Stomach (tissue), 4 donors: ENCODE measurements at regions not wholly inside any gene's neighbourhood (a gene's known extent, or its start where the extent isn't known, plus 50 kb on each side); places are given as distances from the start of the nearest gene placed in this dataset.

Source experiments
- POLR2A ChIP-seq, 4 donors: fragments of 450-650 bp; IDR thresholded peaks; one replicate each; pipeline ENCODE4 v1.6.1; 2016; ENCODE audit warnings: antibody characterized with exemption in 4 of 4, control low read depth in 2 of 4, mild to moderate bottlenecking in 1 of 4, moderate library complexity in 1 of 4
- TF ChIP-seq, protein P1 (sequence below), 7 experiments: fragments of 450-650 bp in 4 of 7; fragments of 200-600 bp in 3 of 7; sonication (generic) in 3 of 7; IDR thresholded peaks; one replicate each; pipeline ENCODE4 v1.5.1; 2016 to 2019; ENCODE audit warnings: antibody characterized with exemption in 7 of 7, control low read depth in 2 of 7, mild to moderate bottlenecking in 1 of 7

DNA sequence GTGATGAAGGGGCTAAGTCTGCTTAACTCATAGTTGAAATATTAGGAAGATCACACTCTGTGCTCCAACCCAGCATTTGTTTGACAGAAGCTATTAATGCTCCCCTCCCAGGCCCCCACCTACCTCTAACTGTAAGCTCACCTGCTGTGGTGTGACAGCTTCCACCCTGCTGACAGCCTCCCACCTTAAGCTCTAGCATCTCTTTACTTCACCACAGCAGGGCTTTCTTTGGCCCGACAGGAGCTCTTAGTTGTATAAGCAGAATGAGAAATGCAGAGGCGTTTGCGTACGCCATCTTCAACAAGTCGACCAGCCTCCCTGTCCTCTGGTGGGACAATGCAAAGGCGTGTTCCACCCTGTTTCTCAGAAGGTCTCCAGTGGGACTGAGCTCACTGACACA, 80.1 kb upstream of the OSBPL8 start:
- TF ChIP-seq, protein P1, sequence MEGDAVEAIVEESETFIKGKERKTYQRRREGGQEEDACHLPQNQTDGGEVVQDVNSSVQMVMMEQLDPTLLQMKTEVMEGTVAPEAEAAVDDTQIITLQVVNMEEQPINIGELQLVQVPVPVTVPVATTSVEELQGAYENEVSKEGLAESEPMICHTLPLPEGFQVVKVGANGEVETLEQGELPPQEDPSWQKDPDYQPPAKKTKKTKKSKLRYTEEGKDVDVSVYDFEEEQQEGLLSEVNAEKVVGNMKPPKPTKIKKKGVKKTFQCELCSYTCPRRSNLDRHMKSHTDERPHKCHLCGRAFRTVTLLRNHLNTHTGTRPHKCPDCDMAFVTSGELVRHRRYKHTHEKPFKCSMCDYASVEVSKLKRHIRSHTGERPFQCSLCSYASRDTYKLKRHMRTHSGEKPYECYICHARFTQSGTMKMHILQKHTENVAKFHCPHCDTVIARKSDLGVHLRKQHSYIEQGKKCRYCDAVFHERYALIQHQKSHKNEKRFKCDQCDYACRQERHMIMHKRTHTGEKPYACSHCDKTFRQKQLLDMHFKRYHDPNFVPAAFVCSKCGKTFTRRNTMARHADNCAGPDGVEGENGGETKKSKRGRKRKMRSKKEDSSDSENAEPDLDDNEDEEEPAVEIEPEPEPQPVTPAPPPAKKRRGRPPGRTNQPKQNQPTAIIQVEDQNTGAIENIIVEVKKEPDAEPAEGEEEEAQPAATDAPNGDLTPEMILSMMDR (IDR thresholded peaks at IDR 0.05), result no peak
- TF ChIP-seq POLR2A (IDR thresholded peaks at IDR 0.05), result no peak
